ENCODE measurements at regions not wholly inside any gene's neighbourhood (a gene's known extent, or its start where the extent isn't known, plus 50 kb on each side); places are given as distances from the start of the nearest gene placed in this dataset.

GRCh38 chr22:47245286-47245685 is 482.8 kb downstream of the TBC1D22A start:
- Histone ChIP-seq H3K36me3 (no peaks in the 10 kb centered on the region), H3K4me3 (no peak overlapping the region), H3K27me3 (peaks cover 0 to 25% of the 10 kb centered on the region in 2 donors), H3K27ac (no peak overlapping the region), H3K9me3 (no peaks in the 10 kb centered on the region), H3K4me1 (no peaks in the 10 kb centered on the region)
- no peak for TF ChIP-seq CTCF (IDR thresholded peaks at IDR 0.05)
- intact Hi-C loops (cut with DNase I) = no loop called here
- DNase-seq = no peak
- no peak for ATAC-seq

- TF ChIP-seq CTCF (IDR thresholded peaks at IDR 0.05) = no peak
- H3K4me3 ChIP-seq = no peak overlapping the region
- H3K27ac ChIP-seq = no peak overlapping the region
- H3K36me3 ChIP-seq = no peaks in the 10 kb centered on the region
- intact Hi-C loops (cut with DNase I) = no loop called here
- no peak for ATAC-seq
- H3K4me1 ChIP-seq = no peaks in the 10 kb centered on the region
- no peaks in the 10 kb centered on the region for H3K27me3 ChIP-seq
- H3K9me3 ChIP-seq = no peaks in the 10 kb centered on the region
- no peak for DNase-seq
Measured at GRCh38 chr22:47240116-47240515, 477.7 kb downstream of the TBC1D22A start.

- no peaks in the 10 kb centered on the region for H3K27me3 ChIP-seq
- no peak for DNase-seq
- no peak overlapping the region for H3K4me3 ChIP-seq
- no peak for TF ChIP-seq CTCF (IDR thresholded peaks at IDR 0.05)
- ATAC-seq = no peak
- H3K36me3 ChIP-seq = no peaks in the 10 kb centered on the region
- no peaks in the 10 kb centered on the region for H3K4me1 ChIP-seq
- intact Hi-C loops (cut with DNase I) = no loop called here
- no peak overlapping the region for H3K27ac ChIP-seq
- H3K9me3 ChIP-seq = peaks cover 0 to 2% of the 10 kb centered on the region in 2 donors
Measured at GRCh38 chr22:47239474-47239860, 477.0 kb downstream of the TBC1D22A start.

DNA sequence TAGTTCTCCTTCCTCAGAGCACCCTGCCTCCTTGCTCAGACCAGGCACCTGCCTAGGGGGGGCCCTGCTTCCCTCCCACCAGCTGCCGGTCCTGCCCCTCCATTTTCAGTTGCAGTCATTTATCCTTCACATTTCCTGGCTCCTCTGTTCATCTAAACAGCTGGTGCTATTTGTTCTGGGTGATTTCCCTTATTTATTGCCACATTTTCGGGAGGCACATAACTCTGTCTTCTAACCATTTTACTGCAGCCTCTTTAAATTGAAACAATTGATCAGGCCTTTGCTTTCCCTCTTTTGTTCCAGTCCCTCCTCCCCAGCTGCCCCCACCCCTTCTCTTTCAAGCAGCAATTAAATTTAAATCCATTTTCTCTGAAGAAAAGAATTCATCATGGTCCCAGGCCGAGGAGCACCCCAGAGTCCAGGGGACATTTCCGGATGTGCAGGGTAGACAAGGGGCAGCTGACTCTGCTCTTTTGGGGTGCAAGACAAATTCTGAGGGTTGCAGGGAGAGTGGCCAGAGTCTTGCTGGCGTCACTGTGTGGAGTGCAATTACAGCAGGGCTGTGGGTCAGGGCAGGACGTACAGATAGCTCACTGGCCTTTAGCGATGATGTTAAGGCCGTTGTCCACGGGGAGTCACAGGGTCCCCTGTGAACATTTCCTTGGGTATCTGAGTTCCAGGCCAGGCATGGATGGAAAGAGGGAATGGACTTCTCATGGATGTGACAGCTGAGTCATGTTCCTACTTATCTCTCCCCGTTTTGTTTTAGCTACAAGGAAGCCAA is 476.4 kb downstream of the TBC1D22A start:
- DNase-seq (no peak), ATAC-seq (no peak)
- intact Hi-C loops (cut with DNase I) = no loop called here

More for the DNA sequence above, 476.4 kb downstream of the TBC1D22A start:
- no peak for TF ChIP-seq CTCF (IDR thresholded peaks at IDR 0.05)
- Histone ChIP-seq H3K4me1 (no peaks in the 10 kb centered on the region), H3K36me3 (no peaks in the 10 kb centered on the region), H3K27ac (no peak overlapping the region), H3K9me3 (peaks cover 0 to 7% of the 10 kb centered on the region in 2 donors), H3K4me3 (no peak overlapping the region), H3K27me3 (no peaks in the 10 kb centered on the region)

Measured in left lung (tissue), 4 donors.